Mesenteric fat pad (tissue), 1 donor: ENCODE measurements at regions not wholly inside any gene's neighbourhood (a gene's known extent, or its start where the extent isn't known, plus 50 kb on each side); places are given as distances from the start of the nearest gene placed in this dataset.
"Not testable (repeated sequence)": the region's sequence is repeated elsewhere in the genome, so short reads cannot be mapped to it uniquely, and the experiment has no call there.

Experiments used
- DNase-seq: peaks from one replicate; pipeline ENCODE4 v3.0.0-alpha.2; 2020; ENCODE audit warnings: low spot score
- donor health status: DM: yes; HTN: yes; CAD: no.

GRCh38 chr10:64288404-64288803 lies 767.2 kb downstream of the REEP3 start:
- DNase-seq = no peak

- no peak for DNase-seq
Measured at GRCh38 chr10:64303566-64303965, 782.4 kb downstream of the REEP3 start.

GRCh38 chr10:64306729-64307327 lies 785.6 kb downstream of the REEP3 start:
- no peak for DNase-seq

GRCh38 chr10:64312876-64313275 lies 791.7 kb downstream of the REEP3 start:
- DNase-seq = no peak

GRCh38 chr10:64313967-64314366 lies 792.8 kb downstream of the REEP3 start:
- DNase-seq = no peak

GRCh38 chr10:64316416-64316815 lies 795.2 kb downstream of the REEP3 start:
- no peak for DNase-seq

GRCh38 chr10:64316833-64317232 lies 795.6 kb downstream of the REEP3 start:
- no peak for DNase-seq

GRCh38 chr10:64320448-64320847 lies 799.2 kb downstream of the REEP3 start:
- DNase-seq = no peak

GRCh38 chr10:64329510-64329909 lies 808.3 kb downstream of the REEP3 start:
- no peak for DNase-seq

- no peak for DNase-seq
Measured at GRCh38 chr10:64332551-64332950, 811.4 kb downstream of the REEP3 start.

GRCh38 chr10:64334084-64334483 lies 812.9 kb downstream of the REEP3 start:
- DNase-seq = no peak

GRCh38 chr10:64344211-64344610 lies 823.0 kb downstream of the REEP3 start:
- DNase-seq = no peak

GRCh38 chr10:64345856-64346255 lies 824.7 kb downstream of the REEP3 start:
- DNase-seq = no peak

GRCh38 chr10:64346389-64346788 lies 825.2 kb downstream of the REEP3 start:
- no peak for DNase-seq

- DNase-seq = no peak
Measured at GRCh38 chr10:64350665-64351064, 829.5 kb downstream of the REEP3 start.

GRCh38 chr10:64358907-64359306 lies 837.7 kb downstream of the REEP3 start:
- DNase-seq = no peak

- DNase-seq = not testable (repeated sequence)
Measured at GRCh38 chr10:64360240-64360639, 839.0 kb downstream of the REEP3 start.

- DNase-seq = no peak
Measured at GRCh38 chr10:64363687-64364086, 842.5 kb downstream of the REEP3 start.

- no peak for DNase-seq
Measured at GRCh38 chr10:64365663-64366062, 844.5 kb downstream of the REEP3 start.

- DNase-seq = no peak
Measured at GRCh38 chr10:64368298-64368697, 847.1 kb downstream of the REEP3 start.

- DNase-seq = no peak
Measured at GRCh38 chr10:64369885-64370773, 848.9 kb downstream of the REEP3 start.

- DNase-seq = no peak
Measured at GRCh38 chr10:64374346-64374745, 853.1 kb downstream of the REEP3 start.

- no peak for DNase-seq
Measured at GRCh38 chr10:64376167-64376566, 855.0 kb downstream of the REEP3 start.
